HG02885 (cell line): ENCODE measurements at regions not wholly inside any gene's neighbourhood (a gene's known extent, or its start where the extent isn't known, plus 50 kb on each side); places are given as distances from the start of the nearest gene placed in this dataset.
"Not testable (repeated sequence)": the region's sequence is repeated elsewhere in the genome, so short reads cannot be mapped to it uniquely, and the experiment has no call there.

Source experiments
- ATAC-seq: cut with Tn5 transposase; IDR thresholded peaks from one replicate; pipeline ENCODE4 v1.9.1; 2021; ENCODE audit warnings: mild to moderate bottlenecking; ENCODE audit not compliant: unreplicated experiment, poor library complexity

DNA sequence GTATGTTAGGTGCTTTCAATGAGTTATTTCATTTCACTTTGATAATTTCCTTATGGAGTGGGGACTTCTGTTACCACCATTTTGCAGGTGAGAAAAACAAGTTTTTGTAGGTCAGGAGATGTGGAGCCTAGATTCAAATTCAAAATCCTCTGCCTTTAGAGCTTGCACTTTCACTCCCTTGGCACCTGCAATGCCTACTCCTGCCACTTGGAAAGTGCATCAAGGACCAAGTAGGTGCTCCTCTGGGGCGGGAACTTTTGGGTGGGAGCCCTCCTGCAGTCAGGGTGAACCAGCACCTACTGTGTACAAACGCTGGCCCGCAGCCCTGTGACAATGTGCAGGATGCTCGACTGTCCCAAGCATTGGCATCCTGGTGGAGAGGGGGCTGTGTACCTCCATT, 199.0 kb downstream of the EMX2 start:
- no peak for ATAC-seq

DNA sequence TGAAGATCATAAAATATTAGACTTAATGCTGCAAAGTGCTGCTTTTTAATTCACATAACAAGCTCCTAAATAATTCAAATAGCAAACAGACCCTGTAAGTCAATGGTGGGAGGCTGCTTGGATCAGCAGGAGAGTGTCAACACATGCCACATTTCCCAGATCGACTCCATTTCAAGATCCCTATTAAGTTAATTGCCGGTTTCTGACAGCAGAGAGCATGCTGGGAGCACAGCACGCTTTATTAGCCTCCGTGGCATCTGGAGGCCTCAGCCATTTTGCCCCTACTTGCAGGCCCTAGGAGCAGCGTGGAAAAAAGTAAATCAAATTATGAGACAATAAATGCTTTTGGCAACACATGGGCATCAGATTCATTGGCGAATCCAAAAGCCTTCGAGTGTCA, 201.0 kb downstream of the EMX2 start:
- ATAC-seq = no peak

DNA sequence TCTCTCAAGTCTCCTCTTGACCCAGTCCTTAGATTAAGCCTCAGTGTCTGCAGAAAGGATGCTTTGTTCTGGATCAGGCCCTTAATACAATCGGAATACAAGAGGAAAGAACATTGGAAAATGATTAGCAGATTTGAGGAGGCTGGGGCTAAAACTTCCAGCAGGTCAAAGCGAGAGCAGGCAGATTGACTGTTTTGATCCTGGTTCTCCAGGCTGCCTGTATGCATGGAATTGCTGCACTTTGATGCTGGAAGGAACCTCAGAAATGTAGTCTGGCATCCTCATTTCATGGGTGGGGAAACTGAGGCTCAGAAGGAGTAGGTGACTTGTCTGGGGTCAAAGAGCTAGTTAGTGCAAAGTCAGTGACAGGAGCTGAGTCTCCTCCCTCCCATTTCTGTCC, 202.8 kb downstream of the EMX2 start:
- no peak for ATAC-seq

DNA sequence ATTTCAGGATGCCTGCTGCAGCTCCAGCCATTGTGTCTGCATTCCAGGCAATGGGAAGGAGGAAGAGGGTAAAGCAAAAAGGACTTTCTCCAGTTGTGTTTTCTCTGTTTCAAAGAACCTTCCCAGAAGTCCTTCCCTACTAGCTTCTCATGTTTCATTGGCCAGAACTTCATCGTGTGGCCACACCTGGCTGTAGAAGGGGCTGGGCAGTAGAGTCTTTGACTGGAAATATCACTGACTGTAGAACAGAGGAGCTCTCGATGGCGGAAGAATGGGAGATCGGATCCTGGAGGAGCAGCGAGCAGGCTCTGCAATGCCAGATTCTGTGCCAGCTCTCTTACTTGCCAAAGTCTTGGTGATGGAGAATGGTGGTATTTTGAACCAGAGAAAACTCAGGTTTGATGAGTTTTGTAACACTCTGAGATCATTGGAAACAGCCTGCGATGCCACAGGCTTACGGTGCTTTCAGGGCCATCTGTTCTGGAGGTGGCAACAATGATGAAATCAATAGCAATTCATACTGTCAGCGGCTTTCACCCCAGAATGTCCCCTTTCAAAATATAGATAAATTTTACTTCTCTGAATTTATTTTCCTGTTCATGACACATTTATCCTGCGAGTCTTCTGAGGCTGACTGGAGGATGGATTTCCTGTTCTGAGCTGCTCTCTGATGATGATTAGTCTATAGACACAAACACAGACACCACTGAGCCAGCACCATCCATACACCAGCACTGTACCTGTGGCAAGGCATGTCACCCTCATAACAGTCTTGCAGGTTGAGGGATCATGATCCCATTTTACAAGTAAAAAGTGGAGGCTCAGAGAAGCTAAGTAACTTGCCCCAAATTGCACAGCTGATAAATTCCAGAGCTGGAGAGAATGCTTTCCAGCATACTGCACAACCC, 204.2 kb downstream of the EMX2 start:
- no peak for ATAC-seq

DNA sequence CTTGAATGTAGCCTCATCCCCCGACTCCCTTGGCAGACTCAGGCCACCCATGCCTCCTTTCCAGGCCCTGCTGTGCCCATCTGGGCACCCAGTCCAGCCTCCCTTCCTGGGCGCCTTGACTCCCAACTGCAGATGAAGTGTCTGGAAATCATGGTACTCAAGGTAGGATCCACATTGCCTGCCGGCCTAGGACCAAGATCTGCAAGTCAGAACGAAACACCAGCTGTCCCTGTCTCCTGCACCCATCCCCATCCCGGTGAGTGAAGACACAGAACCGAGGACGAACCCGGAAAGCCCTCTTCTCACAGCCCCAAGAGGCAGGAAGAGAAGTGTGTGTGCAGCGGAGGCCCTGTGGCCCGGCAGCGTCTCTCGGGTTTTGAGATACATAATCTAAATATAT, 205.1 kb downstream of the EMX2 start:
- ATAC-seq = no peak

DNA sequence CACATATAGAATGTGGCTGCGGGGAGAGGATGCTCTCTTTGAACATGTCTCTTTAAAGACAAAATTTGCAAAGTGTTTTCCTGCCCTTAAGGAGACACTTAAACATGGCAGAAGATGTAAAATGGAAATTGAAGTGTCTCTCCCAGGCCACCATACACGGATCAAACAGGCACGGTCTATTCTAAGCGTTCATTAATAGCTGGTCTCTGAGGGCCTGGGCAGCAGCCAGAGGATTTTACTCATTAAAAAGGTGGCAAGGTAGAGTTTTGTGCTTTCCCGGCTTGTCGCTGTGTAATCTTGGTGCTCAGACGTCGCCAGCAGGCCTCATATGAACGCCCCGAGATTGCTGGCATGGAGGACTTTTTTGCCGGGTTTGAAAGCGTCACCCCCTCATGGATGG, 205.5 kb downstream of the EMX2 start:
- ATAC-seq = no peak

DNA sequence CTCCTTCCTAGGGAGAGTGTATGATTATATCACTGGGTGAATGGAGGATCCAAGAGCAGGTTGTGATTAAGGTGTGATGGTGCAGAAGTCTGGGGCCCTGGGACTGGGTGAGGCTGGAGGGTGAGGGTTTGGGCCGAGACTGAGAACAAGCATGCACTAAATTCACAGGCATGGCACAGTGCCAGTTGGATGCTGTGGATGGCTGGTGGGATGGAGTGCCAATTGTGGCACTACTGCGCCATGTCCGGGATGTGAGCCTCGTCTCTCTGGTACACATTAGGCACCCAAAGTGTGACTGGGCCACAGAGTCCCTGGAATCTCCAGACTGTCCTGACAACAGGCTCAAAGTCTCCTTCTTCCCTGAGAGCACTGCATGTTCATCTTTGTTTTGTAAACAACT, 208.1 kb downstream of the EMX2 start:
- no peak for ATAC-seq

DNA sequence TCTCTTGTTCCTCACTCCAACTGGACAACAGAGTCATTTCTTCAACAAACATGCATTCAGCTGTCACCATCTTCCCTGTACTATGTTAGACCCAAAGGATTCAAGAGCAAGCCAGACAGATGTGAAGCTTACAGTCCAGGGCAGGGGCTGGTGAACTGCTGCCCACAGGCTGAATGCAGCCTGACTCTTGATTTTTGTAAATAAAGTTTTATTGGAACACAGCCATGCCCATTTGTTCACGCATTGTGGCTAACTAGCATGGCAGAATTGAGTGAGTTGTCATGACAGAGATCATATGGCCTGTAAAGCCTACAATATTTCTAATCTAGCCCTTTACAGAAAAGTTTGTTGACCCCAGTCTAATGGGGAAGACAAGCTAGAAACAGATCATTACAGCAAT, 208.7 kb downstream of the EMX2 start:
- no peak for ATAC-seq

DNA sequence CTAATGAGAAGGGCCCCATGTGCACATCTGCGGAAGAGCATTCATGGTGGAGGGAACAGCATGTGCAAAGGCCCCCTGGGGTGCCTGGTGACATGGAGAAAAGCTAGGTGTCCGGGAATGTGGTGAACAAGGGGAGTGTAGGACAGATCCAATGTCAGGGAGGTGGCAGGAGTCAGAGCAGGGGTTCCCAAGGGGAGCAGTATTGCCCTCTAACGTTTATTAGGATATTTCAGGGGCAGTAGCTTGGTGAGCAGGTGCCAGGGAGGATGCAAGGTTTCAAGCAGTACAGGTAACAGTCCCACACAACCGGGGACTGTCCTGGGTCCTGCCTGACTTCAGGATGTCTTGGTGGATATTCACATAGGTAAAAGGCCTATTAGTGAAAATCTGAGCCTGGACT, 209.6 kb downstream of the EMX2 start:
- no peak for ATAC-seq

DNA sequence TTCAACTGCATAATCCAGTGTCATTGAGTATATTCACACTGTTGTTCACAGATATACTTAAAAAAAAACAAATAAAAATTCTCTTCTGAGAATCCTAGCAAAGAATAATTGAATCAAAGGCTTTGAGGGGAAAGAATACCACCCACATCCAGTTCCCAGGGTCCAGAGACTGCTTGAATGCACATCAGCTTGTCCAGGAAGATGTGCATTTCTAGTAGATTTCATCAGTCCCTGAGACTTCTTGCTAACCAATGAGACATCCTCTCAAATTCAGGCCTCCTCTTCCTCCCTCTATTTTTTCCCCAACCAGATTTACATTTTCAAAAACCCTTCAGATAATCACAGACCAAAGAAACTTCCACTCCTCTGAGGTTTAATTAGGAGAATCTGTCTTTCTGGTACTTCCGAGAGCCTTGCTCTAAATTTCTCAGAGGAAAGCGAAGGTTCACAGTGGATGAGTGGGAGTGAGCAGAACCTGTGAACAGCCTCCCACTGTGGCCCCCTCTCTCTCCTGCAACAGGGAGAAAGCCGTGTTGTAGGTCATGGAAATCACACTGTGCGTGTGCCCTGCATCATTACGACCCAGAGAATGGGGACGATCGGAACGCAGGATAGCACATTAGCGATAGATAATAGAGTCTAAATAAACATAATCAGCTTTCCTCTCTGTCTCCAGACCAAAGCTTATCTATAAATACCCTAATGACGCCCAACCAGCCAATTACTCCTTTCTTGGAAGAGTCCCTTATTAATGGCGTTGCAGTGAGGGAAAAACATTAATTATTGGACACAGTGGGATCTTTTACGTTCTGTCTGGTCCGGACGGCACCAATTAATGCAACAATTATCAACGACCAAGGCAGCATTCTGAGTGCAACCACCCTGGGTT, 212.5 kb downstream of the EMX2 start:
- ATAC-seq = no peak

DNA sequence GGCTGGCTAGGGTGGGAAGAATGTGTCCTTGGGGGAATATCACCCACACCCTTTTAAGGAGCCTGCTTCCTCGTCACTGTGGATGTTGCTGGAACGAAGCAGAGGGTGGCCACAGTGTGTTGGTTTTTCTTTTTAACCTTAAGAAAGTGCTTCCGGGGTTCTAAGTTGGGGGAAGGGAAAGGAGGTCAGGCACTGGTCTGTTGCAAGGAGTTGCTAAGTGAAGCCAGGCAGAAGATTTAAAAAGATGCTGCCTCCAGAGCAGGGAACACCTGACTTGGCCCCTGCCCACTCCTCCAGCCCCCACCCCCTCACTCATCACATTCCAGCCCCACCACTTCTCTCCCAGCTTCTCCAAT, 213.1 kb downstream of the EMX2 start:
- no peak for ATAC-seq

DNA sequence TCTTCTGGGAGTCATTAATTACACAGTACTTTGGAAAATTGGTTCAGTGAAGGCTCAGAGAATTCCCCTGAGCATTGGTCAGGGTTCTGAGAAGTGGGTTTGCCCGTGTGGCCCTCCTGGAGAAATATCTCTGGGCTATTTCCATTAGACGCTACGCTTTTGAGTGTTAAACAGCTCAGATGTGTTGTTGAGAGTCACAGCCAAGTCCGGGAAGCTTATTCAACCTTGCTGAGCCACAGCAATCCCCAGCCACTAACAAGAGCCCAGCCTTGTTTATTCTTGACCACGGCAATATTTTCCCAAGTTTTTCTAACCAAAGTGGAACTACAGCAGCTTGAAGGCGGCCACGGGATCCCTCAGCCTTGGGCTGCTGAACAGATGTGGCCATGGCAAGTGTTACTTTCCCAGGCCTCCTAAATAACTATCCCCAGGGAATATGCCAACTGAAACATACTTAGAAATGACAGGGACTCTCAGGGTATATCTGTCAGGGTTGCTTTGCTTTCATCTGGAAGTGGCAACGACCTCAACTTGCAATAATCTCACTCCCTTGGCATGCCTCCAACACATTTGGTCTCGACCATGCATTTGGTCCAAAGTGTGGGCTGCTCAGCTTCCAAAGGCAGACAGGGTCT, 214.7 kb downstream of the EMX2 start:
- ATAC-seq = no peak

DNA sequence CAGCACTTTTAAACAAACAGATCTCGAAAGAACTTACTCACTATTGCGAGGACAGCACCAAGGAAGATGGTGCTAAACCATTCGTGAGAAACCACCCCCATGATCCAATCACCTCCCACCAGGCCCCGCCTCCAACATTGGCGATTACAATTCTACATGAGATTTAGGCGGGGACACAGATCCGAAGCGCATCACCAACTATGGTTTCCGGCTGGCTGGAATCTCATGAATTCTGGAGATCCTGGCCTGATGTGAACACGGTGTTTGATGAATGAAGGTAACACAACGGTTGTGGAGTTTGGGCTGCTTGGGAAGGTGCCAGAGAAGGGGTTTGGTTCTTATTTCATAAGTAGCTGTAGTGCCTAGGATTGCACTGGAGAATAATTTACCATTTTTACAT, 216.7 kb downstream of the EMX2 start:
- ATAC-seq = no peak

DNA sequence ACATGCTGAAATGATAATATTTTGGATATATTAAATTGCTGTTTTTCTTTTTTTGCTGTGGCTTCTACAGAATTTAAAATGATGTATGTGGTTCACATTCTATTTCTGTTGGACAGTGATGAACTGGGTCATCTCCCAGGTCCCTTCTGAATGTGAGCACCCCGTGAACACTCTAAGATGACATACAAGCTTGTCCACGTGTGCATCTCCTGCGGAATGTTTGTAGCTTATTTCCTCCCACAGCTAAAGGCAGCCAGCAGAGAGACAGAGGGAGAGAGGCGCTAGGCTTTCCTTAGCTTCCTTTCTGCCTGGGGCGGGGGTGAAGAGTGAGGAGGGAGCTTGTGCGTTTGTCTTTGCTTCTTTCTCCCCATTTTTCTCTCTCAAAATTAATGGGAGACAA, 219.1 kb downstream of the EMX2 start:
- ATAC-seq = no peak

DNA sequence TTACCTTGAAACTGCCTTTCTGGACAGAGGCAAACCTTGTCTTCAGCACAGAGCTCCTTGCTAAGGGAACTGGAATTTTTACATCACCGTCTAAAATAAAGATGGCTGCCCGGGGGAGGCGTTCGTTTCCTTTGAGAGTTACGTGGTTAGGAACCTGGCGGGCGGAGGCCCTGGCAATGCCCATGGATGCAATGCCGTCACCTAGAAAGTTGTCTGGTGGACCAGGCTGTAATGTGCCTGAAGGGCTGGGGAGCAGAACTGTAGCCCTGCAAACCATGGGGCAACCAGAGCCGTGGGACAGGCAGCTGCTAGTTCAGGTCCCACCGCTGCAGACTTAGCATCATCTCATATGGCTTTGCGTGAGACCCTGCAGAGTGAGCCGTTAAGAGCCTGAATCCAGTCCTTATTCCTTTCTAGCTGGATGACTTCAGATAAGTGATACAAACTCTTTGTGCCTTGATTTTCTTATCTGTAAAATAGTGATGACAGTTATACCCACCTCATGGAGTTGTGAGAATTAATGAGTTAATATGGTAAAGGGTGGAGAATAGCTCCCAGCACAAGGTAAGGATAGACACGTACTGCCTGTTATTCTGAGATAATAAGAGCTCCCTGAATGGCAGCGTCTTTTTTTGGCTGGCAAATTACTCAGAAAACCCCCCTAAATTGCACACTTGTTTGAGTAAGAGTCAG, 219.7 kb downstream of the EMX2 start:
- ATAC-seq = no peak

DNA sequence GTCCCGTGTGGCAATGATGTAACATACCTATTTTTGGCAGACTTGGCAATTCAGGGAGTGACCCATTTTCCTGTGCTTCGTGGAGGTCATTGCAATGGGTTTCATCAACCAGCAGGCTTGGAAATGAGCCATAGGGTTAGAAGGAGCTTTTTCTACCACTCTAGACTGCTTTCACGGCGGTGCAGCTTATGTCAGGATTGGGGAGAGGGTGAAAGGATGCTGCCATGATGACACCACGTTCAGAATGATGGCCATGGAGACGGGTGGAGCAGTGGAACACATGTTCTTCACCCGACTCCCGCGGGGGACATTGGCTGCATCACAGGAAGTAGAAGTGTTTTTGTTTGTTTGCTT, 220.2 kb downstream of the EMX2 start:
- no peak for ATAC-seq

DNA sequence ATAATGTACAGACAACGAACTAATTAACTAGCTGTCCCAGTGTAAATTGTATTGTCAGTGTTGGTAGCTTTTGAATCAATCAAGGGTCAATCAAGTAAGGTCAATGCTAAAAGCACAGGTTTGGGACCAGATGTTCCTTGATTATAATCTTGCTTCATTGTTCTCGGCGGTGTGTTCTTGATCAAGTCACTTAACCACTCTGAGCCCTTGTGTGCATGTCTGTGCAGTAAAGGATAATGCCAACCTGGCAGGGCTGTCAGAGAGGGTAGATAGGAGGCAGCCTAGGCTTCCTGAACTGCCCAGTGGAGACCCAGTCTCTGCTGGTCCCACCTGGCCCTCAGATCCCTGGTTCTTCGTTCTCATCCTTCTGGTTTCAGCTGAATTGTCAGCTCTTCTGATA, 221.0 kb downstream of the EMX2 start:
- no peak for ATAC-seq

DNA sequence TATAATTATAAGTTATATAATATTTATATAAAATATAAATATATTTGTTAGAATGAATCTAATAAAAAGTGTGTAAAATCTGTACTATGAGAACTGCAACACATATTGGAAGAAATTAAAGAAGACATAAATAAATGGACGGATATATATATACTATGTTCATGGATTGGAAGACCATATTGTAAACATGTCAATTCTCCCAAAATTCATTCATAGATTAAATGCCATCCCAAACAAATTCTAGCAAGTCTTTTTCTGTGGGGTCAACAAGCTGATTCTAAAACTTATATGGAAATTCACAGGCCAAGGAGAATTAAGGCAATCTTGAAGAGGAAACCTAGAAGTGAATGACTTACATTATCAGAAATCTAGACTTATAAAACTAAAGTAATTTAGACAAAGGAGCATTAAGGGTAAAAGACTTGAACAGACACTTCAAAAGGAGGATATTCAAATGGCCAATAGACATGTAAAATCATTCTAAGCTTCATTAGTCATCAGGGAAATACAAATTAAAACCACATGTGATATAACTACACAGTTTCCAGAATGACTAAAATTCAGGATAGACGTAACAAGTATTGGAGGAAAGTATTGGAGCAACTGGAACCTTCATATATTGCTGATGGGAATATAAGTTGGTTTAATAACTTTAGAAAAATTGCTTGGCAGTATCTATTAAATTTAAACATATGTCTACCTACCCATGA, 225.9 kb downstream of the EMX2 start:
- ATAC-seq = no peak

DNA sequence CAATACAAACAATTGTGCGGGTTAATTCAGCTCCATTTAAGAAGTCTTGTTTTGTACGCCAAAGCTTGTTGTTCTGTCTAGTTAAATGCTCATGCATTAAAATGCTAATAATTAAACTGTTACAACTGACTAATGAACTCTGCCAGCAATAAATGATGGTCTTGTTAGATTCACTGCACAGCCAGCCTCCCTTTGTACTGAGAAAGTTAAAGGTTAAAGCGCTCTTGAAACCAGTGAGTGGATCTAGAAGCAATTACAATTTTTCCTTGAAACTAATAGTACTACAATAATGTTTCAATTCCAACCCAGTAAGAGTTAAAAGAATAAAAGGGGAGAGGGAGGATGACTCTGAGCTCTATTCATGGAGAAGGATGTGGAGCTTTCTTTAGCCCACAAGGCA, 233.0 kb downstream of the EMX2 start:
- ATAC-seq = no peak

DNA sequence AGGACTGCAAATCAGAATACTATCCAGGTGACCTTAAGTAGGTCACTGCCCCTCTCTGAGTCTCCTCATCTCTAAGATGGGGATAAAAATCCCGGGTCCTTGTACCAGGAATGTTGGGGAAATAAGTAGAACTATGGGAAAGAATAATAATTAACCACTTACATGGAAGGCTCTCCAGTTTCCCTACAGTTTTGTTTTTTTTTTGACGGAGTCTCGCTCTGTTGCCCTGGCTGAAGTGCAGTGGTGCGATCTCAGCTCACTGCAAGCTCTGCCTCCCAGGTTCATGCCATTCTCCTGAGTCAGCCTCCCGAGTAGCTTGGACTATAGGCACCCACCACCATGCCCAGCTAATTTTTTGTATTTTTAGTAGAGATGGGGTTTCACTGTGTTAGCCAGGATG, 234.7 kb downstream of the EMX2 start:
- not testable (repeated sequence) for ATAC-seq
